Left lobe of liver (tissue), 2 donors: ENCODE measurements at regions not wholly inside any gene's neighbourhood (a gene's known extent, or its start where the extent isn't known, plus 50 kb on each side); places are given as distances from the start of the nearest gene placed in this dataset.
A peak's percentile ranks its signal among the peaks of the same experiment; 100 is the strongest.
"Not testable (repeated sequence)": the region's sequence is repeated elsewhere in the genome, so short reads cannot be mapped to it uniquely, and the experiment has no call there.

Experiments used
- ATAC-seq: fragments of 200-7000 bp; cut with Tn5 transposase; one replicate; pipeline ENCODE4 v1.9.1; 2020; ENCODE audit warnings: mild to moderate bottlenecking, moderate library complexity
- DNase-seq: peaks from one replicate; pipeline ENCODE4 v3.0.0-alpha.2; 2020; ENCODE audit warnings: low spot score
- donor health status: DM: no; HTN: no; CAD: no; lungs with moderate emphysema.
- donor health status: DM: no; HTN: yes; CAD: no.

- ATAC-seq: no peak
These were observed 77.6 kb upstream of the BACH2 start for GRCh38 chr6:90374201-90374600.

GRCh38 chr6:90372885-90373284, 76.2 kb upstream of the BACH2 start:
- ATAC-seq: no peak

More at GRCh38 chr6:90374201-90374600, 77.6 kb upstream of the BACH2 start:
- DNase-seq: no peak

GRCh38 chr6:90372450-90372849, 75.8 kb upstream of the BACH2 start:
- ATAC-seq (no peak), DNase-seq (no peak)

More at GRCh38 chr6:90372885-90373284, 76.2 kb upstream of the BACH2 start:
- no peak for DNase-seq

GRCh38 chr6:90370493-90370959, 73.9 kb upstream of the BACH2 start:
- DNase-seq (no peak), ATAC-seq (no peak)

GRCh38 chr6:90369651-90370050, 73.0 kb upstream of the BACH2 start:
- ATAC-seq (no peak), DNase-seq (no peak)

GRCh38 chr6:90369024-90369519, 72.4 kb upstream of the BACH2 start:
- ATAC-seq: peak; percentile 42
- no peak for DNase-seq

- ATAC-seq (no peak), DNase-seq (no peak)
These were observed 72.0 kb upstream of the BACH2 start for GRCh38 chr6:90368601-90369000.

- DNase-seq: no peak
- no peak for ATAC-seq
These were observed 71.4 kb upstream of the BACH2 start for GRCh38 chr6:90368001-90368400.

- DNase-seq (no peak), ATAC-seq (peak; percentile 79)
These were observed 69.0 kb upstream of the BACH2 start for GRCh38 chr6:90365565-90366219.

GRCh38 chr6:90365002-90365401, 68.4 kb upstream of the BACH2 start:
- no peak for ATAC-seq

GRCh38 chr6:90364286-90364685, 67.6 kb upstream of the BACH2 start:
- ATAC-seq (no peak), DNase-seq (no peak)

More at GRCh38 chr6:90365002-90365401, 68.4 kb upstream of the BACH2 start:
- DNase-seq: no peak

GRCh38 chr6:90362318-90362717, 65.7 kb upstream of the BACH2 start:
- DNase-seq (no peak), ATAC-seq (no peak)

- DNase-seq (no peak), ATAC-seq (no peak)
These were observed 64.5 kb upstream of the BACH2 start for GRCh38 chr6:90361174-90361573.

- ATAC-seq: peak; percentile 47
- not testable (repeated sequence) for DNase-seq
These were observed 61.6 kb upstream of the BACH2 start for GRCh38 chr6:90358036-90358770.

GRCh38 chr6:90356012-90356421, 59.4 kb upstream of the BACH2 start:
- ATAC-seq: peak; percentile 84
- DNase-seq: peak; percentile 60

- ATAC-seq: no peak
- DNase-seq: no peak
These were observed 58.3 kb upstream of the BACH2 start for GRCh38 chr6:90354961-90355360.

- DNase-seq: no peak
- ATAC-seq: peak; percentile 49
These were observed 55.1 kb upstream of the BACH2 start for GRCh38 chr6:90351696-90352095.

GRCh38 chr6:90350689-90351554, 54.3 kb upstream of the BACH2 start:
- ATAC-seq (peak; percentile 53), DNase-seq (no peak)

- ATAC-seq: no peak
- DNase-seq: no peak
These were observed 50.8 kb upstream of the BACH2 start for GRCh38 chr6:90347411-90347851.

- DNase-seq: no peak
- no peak for ATAC-seq
These were observed 50.1 kb upstream of the BACH2 start for GRCh38 chr6:90346729-90347128.
